H9 (cell line): ENCODE measurements at regions not wholly inside any gene's neighbourhood (a gene's known extent, or its start where the extent isn't known, plus 50 kb on each side); places are given as distances from the start of the nearest gene placed in this dataset.

Experiments used
- DNase-seq: peaks from one replicate; pipeline ENCODE4 v3.0.0-alpha.2; 2017
- H2AFZ ChIP-seq: one replicate; pipeline ENCODE4 v1.6.1; 2013; ENCODE audit warnings: mild to moderate bottlenecking, low read length, control low read depth, moderate library complexity
- H2AK5ac ChIP-seq: 2 replicates; pipeline ENCODE4 v1.6.1; 2013; ENCODE audit warnings: low read length, control low read depth, mixed read lengths; ENCODE audit not compliant: insufficient read length
- H2BK120ac ChIP-seq: one replicate; pipeline ENCODE4 v1.6.1; 2013; ENCODE audit warnings: low read depth, mild to moderate bottlenecking, low read length, control low read depth, inconsistent platforms; ENCODE audit not compliant: poor library complexity, severe bottlenecking
- H2BK12ac ChIP-seq: 2 replicates; pipeline ENCODE4 v1.6.1; 2013; ENCODE audit warnings: low read length, control low read depth, mixed read lengths, low read depth; ENCODE audit not compliant: insufficient read length
- H2BK15ac ChIP-seq: 2 replicates; pipeline ENCODE4 v1.6.1; 2013; ENCODE audit warnings: low read depth, low read length, control low read depth
- H2BK20ac ChIP-seq: one replicate; pipeline ENCODE4 v1.6.1; 2013; ENCODE audit warnings: low read depth, mild to moderate bottlenecking, low read length, control low read depth, inconsistent platforms; ENCODE audit not compliant: poor library complexity, severe bottlenecking
- H2BK5ac ChIP-seq: 2 replicates; pipeline ENCODE4 v1.6.1; 2013; ENCODE audit warnings: low read length, control low read depth, mixed read lengths; ENCODE audit not compliant: insufficient read length
- H3K14ac ChIP-seq: 2 replicates; pipeline ENCODE4 v1.6.1; 2013; ENCODE audit warnings: low read length, control low read depth; ENCODE audit not compliant: insufficient read depth
- H3K18ac ChIP-seq: 2 replicates; pipeline ENCODE4 v1.6.1; 2013; ENCODE audit warnings: low read depth, mild to moderate bottlenecking, mixed read lengths, low read length, control low read depth; ENCODE audit not compliant: insufficient read length
- H3K23ac ChIP-seq: 2 replicates; pipeline ENCODE4 v1.6.1; 2013; ENCODE audit warnings: low read length, control low read depth, mixed read lengths, low read depth; ENCODE audit not compliant: insufficient read length
- H3K23me2 ChIP-seq: 2 replicates; pipeline ENCODE4 v1.6.1; 2013; ENCODE audit warnings: low read depth, mild to moderate bottlenecking, mixed read lengths, low read length, control low read depth; ENCODE audit not compliant: insufficient read length, poor library complexity, severe bottlenecking
- H3K27ac ChIP-seq: 2 replicates; pipeline ENCODE4 v1.5.1; 2013; ENCODE audit warnings: low read length, control low read depth, mixed read lengths, low read depth; ENCODE audit not compliant: insufficient read length
- H3K27me3 ChIP-seq: 2 replicates; pipeline ENCODE4 v1.6.1; 2013; ENCODE audit warnings: low read length, control low read depth, inconsistent platforms; ENCODE audit not compliant: insufficient read depth
- H3K4ac ChIP-seq: 2 replicates; pipeline ENCODE4 v1.6.1; 2013; ENCODE audit warnings: low read depth, mild to moderate bottlenecking, control low read depth, inconsistent platforms, low read length, moderate library complexity
- H3K4me1 ChIP-seq: 2 replicates; pipeline ENCODE4 v1.6.1; 2013; ENCODE audit warnings: low read length, control low read depth, inconsistent platforms; ENCODE audit not compliant: insufficient read depth
- H3K4me2 ChIP-seq: 2 replicates; pipeline ENCODE4 v1.6.1; 2013; ENCODE audit warnings: low read length, control low read depth, mixed read lengths; ENCODE audit not compliant: insufficient read length, insufficient read depth
- H3K56ac ChIP-seq: 2 replicates; pipeline ENCODE4 v1.6.1; 2013; ENCODE audit warnings: low read depth, mild to moderate bottlenecking, mixed read lengths, low read length, control low read depth; ENCODE audit not compliant: insufficient read length
- H3K79me1 ChIP-seq: 2 replicates; pipeline ENCODE4 v1.6.1; 2013; ENCODE audit warnings: low read depth, mild to moderate bottlenecking, moderate library complexity, low read length, control low read depth, inconsistent platforms; ENCODE audit not compliant: insufficient read depth, poor library complexity, severe bottlenecking
- H3K79me2 ChIP-seq: 2 replicates; pipeline ENCODE4 v1.6.1; 2013; ENCODE audit warnings: low read length, control low read depth, inconsistent platforms; ENCODE audit not compliant: insufficient read depth
- H3K9ac ChIP-seq: 2 replicates; pipeline ENCODE4 v1.6.1; 2013; ENCODE audit warnings: low read length, control low read depth, mixed read lengths; ENCODE audit not compliant: insufficient read length; ENCODE audit errors: extremely low read depth
- H3K9me3 ChIP-seq: one replicate; pipeline ENCODE4 v1.6.1; 2013; ENCODE audit warnings: low read depth, low read length, inconsistent platforms; ENCODE audit not compliant: control insufficient read depth
- H3T11ph ChIP-seq: one replicate; pipeline ENCODE4 v1.6.1; 2013; ENCODE audit warnings: mild to moderate bottlenecking, low read length, control low read depth, inconsistent platforms
- H4K20me1 ChIP-seq: one replicate; pipeline ENCODE4 v1.6.1; 2013; ENCODE audit not compliant: control insufficient read depth, insufficient read length, insufficient read depth
- H4K5ac ChIP-seq: 2 replicates; pipeline ENCODE4 v1.6.1; 2013; ENCODE audit warnings: low read depth, mild to moderate bottlenecking, mixed read lengths, low read length, control low read depth; ENCODE audit not compliant: insufficient read length
- H4K8ac ChIP-seq: replicated peaks from 2 replicates; pipeline ENCODE4 v1.6.1; 2013; ENCODE audit warnings: low read length, control low read depth, mixed read lengths, low read depth; ENCODE audit not compliant: insufficient read length
- H4K91ac ChIP-seq: 2 replicates; pipeline ENCODE4 v1.6.1; 2013; ENCODE audit warnings: low read depth, mild to moderate bottlenecking, moderate library complexity, mixed read lengths, low read length, control low read depth; ENCODE audit not compliant: insufficient read length
- H3K27ac Mint-ChIP-seq, 3 experiments: 2 replicates in 2 of 3; 3 replicates in 1 of 3; pipeline ENCODE4 v1.8.0; 2020 to 2021; ENCODE audit warnings: mixed read lengths in 3 of 3, mild to moderate bottlenecking in 1 of 3, moderate library complexity in 1 of 3
- H3K27me3 Mint-ChIP-seq: 2 replicates; pipeline ENCODE4 v1.8.0; 2021; ENCODE audit warnings: low read depth, mild to moderate bottlenecking, moderate library complexity, mixed read lengths
- H3K36me3 Mint-ChIP-seq, 3 experiments: 2 replicates in 2 of 3; 3 replicates in 1 of 3; pipeline ENCODE4 v1.8.0; 2020 to 2021; ENCODE audit warnings: low read depth in 3 of 3, mixed read lengths in 3 of 3; ENCODE audit not compliant: insufficient read depth in 1 of 3
- H3K4me1 Mint-ChIP-seq, 2 experiments: 2 replicates each; pipeline ENCODE4 v1.8.0; 2020; ENCODE audit warnings: mixed read lengths in 2 of 2
- H3K4me3 Mint-ChIP-seq, 2 experiments: 2 replicates in 1 of 2; 3 replicates in 1 of 2; pipeline ENCODE4 v1.8.0; 2020 to 2021; ENCODE audit warnings: mild to moderate bottlenecking in 2 of 2, mixed read lengths in 2 of 2, moderate library complexity in 1 of 2
- H3K9me3 Mint-ChIP-seq, 2 experiments: 2 replicates in 1 of 2; 3 replicates in 1 of 2; pipeline ENCODE4 v1.8.0; 2020; ENCODE audit warnings: mild to moderate bottlenecking in 2 of 2, mixed read lengths in 2 of 2, moderate library complexity in 1 of 2
- WGBS: extraction: QIAGEN DNeasy Blood & Tissue Kit; methylation state at CpG from one replicate; pipeline ENCODE4 v1.1.7; 2013; ENCODE audit warnings: missing lambda C conversion rate, low lambda C conversion rate, mixed read lengths; ENCODE audit not compliant: insufficient read length; ENCODE audit errors: extremely low coverage; 5-methylcytosine and 5-hydroxymethylcytosine counted together
- TF ChIP-seq, protein P1 (sequence below): fragments of 200-600 bp; sonication (generic); conservative IDR thresholded peaks from 3 replicates; pipeline ENCODE4 v1.8.0; 2021; ENCODE audit warnings: antibody characterized with exemption, mild to moderate bottlenecking

DNA sequence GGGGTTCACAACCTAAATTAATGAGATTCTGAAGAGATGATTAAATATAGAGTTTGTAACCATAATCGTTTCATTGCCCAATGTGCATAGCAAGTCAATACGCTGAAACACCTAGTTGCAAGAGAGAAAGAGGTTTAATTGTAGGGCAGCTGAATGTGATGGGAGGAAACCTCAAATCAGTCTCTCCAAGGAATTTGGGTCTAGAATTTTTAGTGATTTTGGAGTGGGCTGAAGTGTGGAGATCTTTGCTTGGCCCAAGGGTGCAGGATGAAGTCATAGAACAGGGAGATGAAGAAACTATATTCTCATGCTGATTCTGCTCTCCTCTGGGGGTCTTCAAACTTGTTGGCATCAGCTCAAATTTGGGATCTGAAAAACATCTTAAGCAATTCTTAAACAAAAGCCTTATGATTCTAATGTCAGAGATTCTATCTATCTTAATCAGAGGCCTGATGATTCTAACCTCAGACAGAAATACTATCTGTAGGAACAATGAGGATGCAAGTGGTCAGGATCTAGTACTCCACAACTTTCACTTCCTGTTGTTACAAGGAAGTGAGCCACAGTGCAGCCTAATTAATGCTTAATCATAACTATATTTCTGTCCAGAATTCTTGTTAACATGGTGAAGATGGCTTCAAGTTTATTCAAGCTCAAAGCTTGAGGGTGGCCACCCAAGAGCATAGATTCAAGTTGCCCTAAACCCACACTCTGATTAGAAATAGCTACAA is 80.2 kb upstream of the FUT8 start:
- H3K27ac Mint-ChIP-seq: no peak overlapping the region
- no peak overlapping the region for H3K4me3 Mint-ChIP-seq
- no peaks in the 10 kb centered on the region for H3K79me2 ChIP-seq
- H3K23ac ChIP-seq: no peak overlapping the region
- no peak overlapping the region for H2AFZ ChIP-seq
- H2BK12ac ChIP-seq: no peak overlapping the region
- H3K9ac ChIP-seq: no peak overlapping the region
- DNase-seq: no peak
- H3K27me3 Mint-ChIP-seq: peaks cover 90% of the 10 kb centered on the region
- no peak overlapping the region for H3K4me2 ChIP-seq
- H2BK20ac ChIP-seq: no peak overlapping the region
- H3K4me1 ChIP-seq: peaks cover 6% of the 10 kb centered on the region; the same call in 1 of the 2 replicates
- H2BK5ac ChIP-seq: no peak overlapping the region
- H3K56ac ChIP-seq: no peak overlapping the region
- no peak overlapping the region for H4K8ac ChIP-seq
- TF ChIP-seq, protein P1, sequence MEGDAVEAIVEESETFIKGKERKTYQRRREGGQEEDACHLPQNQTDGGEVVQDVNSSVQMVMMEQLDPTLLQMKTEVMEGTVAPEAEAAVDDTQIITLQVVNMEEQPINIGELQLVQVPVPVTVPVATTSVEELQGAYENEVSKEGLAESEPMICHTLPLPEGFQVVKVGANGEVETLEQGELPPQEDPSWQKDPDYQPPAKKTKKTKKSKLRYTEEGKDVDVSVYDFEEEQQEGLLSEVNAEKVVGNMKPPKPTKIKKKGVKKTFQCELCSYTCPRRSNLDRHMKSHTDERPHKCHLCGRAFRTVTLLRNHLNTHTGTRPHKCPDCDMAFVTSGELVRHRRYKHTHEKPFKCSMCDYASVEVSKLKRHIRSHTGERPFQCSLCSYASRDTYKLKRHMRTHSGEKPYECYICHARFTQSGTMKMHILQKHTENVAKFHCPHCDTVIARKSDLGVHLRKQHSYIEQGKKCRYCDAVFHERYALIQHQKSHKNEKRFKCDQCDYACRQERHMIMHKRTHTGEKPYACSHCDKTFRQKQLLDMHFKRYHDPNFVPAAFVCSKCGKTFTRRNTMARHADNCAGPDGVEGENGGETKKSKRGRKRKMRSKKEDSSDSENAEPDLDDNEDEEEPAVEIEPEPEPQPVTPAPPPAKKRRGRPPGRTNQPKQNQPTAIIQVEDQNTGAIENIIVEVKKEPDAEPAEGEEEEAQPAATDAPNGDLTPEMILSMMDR: no peak
- H3T11ph ChIP-seq: no peak overlapping the region
- H4K91ac ChIP-seq: no peak overlapping the region
- no peak overlapping the region for H3K4ac ChIP-seq
- WGBS: no CpG with 5 or more reads among the region's 2 CpGs
- no peak overlapping the region for H3K27ac ChIP-seq
- no peak overlapping the region for H3K14ac ChIP-seq
- H3K4me1 Mint-ChIP-seq: peaks cover 40 to 48% of the 10 kb centered on the region in 2 experiments
- H3K23me2 ChIP-seq: peaks cover 5% of the 10 kb centered on the region
- H3K27me3 ChIP-seq: peaks cover 35% of the 10 kb centered on the region
- H3K18ac ChIP-seq: no peak overlapping the region
- no peaks in the 10 kb centered on the region for H3K9me3 Mint-ChIP-seq
- H4K5ac ChIP-seq: no peak overlapping the region
- H2AK5ac ChIP-seq: no peak overlapping the region
- peaks cover 2% of the 10 kb centered on the region for H4K20me1 ChIP-seq
- H3K9me3 ChIP-seq: no peaks in the 10 kb centered on the region
- H3K79me1 ChIP-seq: no peaks in the 10 kb centered on the region
- no peak overlapping the region for H2BK15ac ChIP-seq
- H2BK120ac ChIP-seq: no peak overlapping the region
- no peaks in the 10 kb centered on the region; a peak in 1 of 7 replicates for H3K36me3 Mint-ChIP-seq
